ENCODE measurements at regions not wholly inside any gene's neighbourhood (a gene's known extent, or its start where the extent isn't known, plus 50 kb on each side); places are given as distances from the start of the nearest gene placed in this dataset.

- TF ChIP-seq TCF7L2 (IDR thresholded peaks at IDR 0.05; ENCODE audit: borderline replicate concordance, extremely low read depth, insufficient read depth, insufficient read length) (no peak), POLR2A (IDR thresholded peaks at IDR 0.05; ENCODE audit: borderline replicate concordance, extremely low read depth, insufficient read depth, insufficient read length) (no peak), EZH2 (IDR thresholded peaks at IDR 0.05) (no peak), SIN3A (IDR thresholded peaks at IDR 0.05; ENCODE audit: low read depth) (no peak), POLR2AphosphoS5 (IDR thresholded peaks at IDR 0.05; ENCODE audit: low read depth, low read length) (no peak)
- TF ChIP-seq, protein P1, sequence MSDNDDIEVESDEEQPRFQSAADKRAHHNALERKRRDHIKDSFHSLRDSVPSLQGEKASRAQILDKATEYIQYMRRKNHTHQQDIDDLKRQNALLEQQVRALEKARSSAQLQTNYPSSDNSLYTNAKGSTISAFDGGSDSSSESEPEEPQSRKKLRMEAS (IDR thresholded peaks at IDR 0.05): no peak
- TF ChIP-seq, protein P2, sequence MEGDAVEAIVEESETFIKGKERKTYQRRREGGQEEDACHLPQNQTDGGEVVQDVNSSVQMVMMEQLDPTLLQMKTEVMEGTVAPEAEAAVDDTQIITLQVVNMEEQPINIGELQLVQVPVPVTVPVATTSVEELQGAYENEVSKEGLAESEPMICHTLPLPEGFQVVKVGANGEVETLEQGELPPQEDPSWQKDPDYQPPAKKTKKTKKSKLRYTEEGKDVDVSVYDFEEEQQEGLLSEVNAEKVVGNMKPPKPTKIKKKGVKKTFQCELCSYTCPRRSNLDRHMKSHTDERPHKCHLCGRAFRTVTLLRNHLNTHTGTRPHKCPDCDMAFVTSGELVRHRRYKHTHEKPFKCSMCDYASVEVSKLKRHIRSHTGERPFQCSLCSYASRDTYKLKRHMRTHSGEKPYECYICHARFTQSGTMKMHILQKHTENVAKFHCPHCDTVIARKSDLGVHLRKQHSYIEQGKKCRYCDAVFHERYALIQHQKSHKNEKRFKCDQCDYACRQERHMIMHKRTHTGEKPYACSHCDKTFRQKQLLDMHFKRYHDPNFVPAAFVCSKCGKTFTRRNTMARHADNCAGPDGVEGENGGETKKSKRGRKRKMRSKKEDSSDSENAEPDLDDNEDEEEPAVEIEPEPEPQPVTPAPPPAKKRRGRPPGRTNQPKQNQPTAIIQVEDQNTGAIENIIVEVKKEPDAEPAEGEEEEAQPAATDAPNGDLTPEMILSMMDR (IDR thresholded peaks at IDR 0.05 in 2 of 3, conservative IDR thresholded peaks at IDR 0.05 in 1 of 3; ENCODE audit: borderline replicate concordance in 1 of 3, insufficient read depth in 1 of 3, low read depth in 2 of 3, low read length in 2 of 3): no peak
Observed at GRCh38 chrX:42456176-42456700, 321.7 kb downstream of the PPP1R2C start.
